CD4-positive, alpha-beta T cell treated with Interleukin-1 beta for 1 hour (primary cell): ENCODE measurements at regions not wholly inside any gene's neighbourhood (a gene's known extent, or its start where the extent isn't known, plus 50 kb on each side); places are given as distances from the start of the nearest gene placed in this dataset.

Experiments
- DNase-seq, 2 donors: peaks; one replicate each; pipeline ENCODE4 v3.0.0-alpha.2; 2020 to 2022

DNA sequence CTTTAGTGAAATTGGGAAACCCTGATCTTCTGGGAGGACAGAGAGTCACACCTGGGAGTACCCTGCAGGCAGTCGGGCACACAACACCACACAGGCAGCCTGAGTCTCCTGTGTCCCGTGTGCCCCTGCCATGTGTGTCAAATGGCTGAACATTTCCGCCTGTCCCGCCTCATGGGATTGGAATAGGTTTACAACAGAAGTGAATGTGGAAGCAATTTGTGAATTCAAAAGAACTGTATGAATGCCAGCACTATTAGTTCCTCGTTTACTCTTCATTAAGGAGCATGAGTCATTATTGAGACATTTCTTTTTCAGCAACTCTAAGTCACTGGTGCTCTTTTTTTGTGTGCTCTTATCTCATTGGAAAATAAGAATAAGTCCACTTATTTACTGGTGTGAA lies 226.5 kb downstream of the PMP22 start:
- no peak for DNase-seq

DNA sequence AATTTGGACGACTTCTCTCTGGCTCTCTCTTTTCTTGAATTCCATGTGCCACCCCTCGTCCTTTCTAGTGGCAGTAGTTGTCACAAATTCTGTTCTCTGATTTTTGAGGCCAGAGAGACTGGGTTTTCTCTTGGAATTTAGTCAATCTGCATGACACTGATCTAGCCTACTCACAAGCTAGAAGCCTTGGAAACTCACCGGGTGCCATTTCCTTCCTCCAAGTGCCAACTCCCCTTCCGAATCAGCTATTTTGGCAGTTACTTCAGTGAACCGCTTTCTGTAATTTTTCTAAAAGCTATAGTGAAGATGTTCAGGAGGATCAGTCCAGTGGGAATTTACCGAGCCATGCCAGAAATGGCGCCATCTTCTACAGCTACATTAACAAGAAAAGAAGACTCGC lies 228.9 kb downstream of the PMP22 start:
- no peak for DNase-seq

DNA sequence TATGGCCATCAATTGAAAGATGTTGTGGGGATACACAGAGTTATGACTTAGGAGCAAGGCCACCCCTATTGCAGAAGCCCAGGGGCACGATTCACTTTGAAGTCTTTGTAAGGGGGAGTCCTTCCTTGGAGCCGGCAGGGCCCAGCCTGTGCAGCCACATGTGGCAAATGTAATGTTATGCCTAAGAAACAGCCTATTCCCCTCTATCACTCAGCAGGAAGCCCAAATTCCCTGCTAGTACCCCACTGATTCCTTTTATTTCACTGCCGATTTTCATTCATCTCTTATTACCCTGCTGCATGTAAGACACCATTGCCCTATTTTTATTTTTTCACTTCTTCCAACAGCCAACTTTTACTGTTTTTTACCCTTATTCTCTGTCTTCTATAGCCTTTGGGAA lies 233.2 kb downstream of the PMP22 start:
- DNase-seq = no peak

DNA sequence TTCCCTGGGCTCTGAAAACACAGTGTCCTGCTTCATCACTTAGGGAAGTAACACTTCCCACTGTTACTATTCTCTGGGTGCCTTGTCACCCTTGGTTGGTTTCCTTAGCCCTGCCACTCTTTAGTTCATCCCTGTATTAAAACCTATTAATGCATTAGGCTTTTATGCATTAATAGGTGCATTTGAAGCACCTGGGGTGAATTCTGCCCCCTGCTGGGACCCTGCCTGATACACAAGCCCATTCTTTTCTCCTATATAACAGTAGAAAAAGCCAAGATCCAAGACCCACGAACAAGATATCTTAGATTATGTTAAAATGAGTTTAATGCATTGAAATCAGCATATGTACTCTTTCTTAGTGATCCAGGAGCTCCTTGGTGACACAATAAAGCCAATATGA lies 235.7 kb downstream of the PMP22 start:
- DNase-seq = no peak

DNA sequence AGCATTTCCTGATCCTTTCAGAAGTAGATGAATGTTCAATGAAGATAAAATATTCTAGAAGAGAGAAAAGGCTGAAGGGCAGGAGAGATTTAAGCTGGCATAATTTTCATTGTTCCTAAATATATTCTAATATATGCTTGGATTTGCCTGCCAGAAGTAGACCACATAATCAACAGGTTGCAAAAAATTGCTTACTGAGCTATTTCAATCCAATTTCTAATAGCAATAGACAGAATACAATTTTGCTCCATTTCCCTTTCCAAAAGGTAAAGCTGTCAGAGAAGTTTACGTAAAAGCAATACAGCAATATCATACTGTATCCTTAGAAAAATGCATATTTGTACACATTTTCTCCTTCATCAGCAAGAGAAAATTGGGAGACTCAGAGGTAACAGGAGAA lies 237.3 kb downstream of the PMP22 start:
- DNase-seq = no peak

DNA sequence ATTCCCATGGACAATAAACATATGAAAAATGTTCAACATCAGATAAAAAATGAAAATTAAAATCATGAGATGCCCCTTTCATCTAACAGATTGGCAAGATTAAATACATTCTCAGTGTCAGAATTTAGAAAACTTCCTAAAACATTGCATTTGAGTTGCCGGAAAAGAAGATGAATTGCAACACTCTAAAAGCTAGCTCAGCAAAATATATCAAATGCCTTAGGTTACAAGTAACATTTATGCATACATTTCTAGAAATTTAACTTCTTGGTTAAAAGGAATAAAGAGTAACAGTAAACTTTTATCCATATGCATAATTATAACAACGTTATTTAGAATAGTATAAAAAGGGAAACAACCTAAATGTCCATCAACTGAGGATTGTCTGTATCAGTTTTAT lies 239.0 kb downstream of the PMP22 start:
- no peak for DNase-seq

DNA sequence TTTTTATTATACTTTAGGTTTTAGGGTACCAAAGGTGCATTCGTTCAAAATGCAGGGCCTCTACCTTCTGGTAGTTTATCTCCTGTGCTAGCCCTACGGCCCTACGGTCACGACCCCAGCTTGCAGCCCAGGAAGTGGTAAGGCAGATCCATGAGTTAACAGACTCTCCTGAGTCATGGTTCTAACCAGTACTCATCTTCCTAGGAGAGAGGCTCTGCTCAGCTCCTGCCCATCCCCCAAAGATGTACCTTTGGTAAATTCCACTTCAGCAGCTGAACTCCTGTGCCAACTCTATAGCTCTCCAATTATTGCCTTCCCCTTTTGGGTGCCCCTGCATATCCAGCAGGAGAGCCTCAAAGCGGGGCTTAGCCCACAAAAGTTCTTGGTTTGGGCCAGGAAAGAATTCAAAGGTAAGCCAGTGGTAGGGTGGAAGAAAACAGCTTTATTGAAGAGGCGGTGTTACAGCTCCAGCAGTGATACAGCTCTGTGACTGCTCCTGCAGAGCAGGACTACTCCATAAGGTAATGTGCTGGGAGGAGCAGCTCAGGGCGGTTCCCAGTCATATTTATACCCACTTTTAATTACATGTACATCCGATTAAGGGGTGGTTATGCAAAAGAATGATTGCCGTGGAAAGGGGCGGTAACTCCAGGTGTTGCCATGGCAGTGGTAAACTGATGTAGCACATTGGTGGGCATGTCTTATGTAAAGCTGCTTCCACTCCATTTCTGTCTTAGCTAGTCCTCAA lies 241.4 kb downstream of the PMP22 start:
- DNase-seq = no peak

DNA sequence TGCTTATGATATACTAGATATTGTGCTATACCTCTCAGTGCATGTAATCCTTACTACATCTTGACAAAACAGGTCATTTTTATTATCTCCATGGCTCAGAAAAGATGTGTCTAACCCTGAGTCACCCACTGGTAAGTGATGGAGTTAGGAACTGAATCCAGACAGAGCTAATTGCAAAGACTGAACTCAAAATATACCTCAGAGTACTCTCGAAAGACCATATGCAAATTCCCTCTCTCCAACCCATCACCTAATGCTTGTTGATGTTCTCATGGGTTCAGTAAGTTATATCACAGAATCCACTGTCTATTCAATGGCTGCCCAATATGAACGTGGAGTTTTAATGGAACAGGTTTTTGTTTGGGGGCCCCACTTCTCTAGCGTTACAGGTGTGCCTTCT lies 246.0 kb downstream of the PMP22 start:
- no peak for DNase-seq

DNA sequence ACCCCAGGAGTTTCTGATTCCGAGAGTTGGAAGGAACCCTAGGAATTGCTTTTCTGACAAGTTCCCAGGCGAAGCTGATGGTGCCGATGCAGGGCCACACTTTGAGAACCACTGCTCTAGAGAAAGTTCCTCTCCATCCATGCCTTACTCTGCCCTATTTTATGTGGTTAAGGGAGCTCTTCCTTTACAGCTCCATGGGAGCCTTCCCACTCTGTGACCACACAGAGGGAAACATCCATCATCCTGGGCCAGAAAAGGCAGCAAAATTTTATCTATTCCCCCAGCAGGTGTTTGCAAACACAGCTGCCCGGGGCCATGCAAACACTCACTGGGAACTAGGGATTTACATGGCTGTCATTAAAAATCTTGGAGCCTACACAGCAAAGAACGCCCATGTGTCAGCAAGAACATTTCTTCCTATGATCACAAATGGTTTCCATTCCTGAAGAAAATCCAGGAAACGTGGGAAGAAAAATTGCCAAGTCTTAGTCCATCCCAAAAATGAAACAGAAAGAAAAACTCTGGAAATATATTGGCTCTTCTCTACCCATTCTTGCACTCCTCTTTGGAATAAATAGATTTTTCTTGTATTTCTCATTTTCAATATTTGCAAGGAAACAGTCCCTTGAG lies 252.7 kb downstream of the PMP22 start:
- no peak for DNase-seq

DNA sequence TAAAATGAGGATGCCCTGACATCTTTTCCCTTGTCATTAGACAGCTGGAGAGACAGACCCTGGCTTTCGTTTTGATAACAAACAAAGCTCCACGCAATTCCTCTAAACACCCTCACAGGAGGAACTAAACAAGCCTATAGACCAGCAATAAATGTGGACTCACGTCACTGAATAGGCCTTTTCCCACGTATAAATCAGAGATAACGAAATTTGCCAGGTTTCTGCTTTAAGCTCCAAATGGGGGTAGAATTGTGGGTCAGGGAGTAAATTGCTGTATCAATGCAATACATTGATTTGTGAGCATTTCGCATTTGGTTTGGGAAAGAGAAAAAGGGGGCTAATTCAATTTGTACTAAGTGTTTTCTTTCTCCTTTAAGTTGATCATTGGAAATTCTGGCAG lies 256.0 kb downstream of the PMP22 start:
- DNase-seq = no peak

DNA sequence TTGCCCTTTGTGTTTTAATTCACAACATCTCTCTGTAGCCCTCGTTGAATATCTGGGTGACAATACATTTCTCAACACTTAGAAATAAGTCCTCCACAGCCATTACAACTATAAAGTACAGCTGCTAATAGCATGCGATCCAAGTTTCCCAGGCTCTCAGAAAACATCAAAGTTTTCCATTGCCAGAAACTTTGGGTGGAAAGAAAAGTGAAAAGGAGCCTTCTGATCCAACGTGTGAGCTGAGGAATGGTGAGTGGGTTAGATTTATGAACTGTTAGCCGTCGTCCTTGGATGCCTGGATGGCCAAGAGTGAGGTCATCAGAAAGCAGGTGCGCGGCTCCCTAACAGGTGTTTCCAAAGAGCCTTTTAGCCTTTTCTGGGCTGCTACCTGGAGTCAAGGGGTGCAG lies 258.0 kb downstream of the PMP22 start:
- DNase-seq = no peak

DNA sequence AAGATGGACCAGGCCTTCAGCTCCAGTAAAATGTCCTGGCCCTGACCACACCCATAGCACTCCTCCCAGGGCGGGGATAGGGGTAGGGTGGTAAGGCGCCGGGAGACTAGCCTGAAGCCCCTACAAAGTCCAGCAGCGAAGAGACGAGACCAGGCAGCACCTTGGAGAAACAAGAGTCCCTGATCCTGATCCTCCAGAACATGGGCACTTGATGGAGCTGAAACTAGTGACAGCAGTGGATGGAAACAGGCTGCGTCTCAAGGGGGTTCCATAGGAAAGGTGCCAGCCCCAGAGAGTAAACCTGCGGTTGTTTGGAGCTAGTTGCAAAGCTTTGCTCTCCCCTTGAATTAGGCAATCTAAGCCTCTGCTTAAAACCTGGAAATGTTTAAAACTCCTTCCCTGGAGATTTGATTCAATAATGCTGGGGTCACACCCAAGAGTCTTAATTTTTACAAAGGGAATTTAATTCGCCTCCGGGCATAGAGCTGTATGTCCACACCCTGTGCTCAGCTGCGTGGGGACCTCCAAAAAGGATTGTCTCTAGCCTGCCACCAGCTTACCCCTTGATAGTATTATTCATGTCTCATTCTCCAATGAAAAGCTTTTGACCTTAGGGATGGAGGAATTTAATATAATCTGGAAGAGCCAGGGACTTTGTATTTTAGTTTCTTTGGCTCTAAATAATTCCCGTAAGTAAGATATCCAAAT lies 258.6 kb downstream of the PMP22 start:
- DNase-seq = no peak

DNA sequence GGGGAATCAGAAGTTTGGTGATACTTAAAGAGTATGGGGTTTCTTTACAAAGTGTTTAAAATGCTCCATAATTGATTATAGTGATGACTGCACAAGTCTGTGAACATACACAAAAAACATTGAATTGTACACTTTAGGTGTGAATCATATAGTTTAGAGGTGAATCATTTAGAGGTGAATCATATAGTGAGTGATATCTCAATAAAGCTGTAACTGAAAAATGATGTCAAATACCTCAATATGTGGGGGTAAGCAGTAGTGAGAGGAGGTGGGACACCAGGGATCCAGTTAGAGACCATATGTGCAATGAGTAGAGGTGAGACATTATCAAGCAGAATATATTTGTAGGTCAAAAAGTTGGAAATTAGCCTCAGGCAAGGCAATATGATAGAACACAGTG lies 264.5 kb downstream of the PMP22 start:
- DNase-seq = no peak

DNA sequence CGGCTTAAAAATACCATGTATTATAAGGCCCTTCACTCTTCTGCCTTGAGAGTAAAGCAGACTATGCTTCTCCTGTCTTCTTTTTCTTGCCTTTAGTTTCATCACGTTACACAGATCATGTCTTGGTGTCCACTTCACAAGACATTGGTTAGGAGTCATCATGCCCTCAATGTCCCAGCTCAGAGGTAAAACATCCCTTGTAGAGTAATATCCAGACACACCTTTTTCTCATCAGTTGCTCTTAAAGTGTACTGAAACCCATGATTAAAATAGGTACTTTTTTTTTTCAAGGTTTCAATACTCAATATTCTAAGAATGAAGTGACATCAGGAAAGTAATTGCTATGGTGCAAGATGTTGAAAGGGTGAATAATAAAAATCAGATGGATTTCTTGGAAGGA lies 267.8 kb downstream of the PMP22 start:
- DNase-seq = no peak

DNA sequence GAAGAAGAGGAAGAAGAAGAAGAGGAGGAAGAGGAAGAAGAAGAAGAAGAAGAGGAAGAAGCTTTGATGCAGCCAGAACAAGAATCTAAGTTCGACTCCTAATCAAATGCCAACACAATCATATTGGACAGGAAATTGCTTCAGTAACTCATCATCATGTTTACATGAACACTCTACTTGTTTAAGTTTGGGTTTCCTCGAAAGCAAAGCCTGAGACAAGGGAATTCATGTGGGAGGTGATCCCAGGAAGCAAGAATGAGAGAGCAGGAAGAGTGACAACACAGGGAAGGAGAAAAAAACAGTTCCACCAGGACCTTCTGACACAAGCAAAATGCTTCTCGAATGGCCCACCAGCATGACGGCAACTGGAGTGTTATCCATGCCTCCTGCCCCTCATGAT lies 279.0 kb downstream of the PMP22 start:
- no peak for DNase-seq

DNA sequence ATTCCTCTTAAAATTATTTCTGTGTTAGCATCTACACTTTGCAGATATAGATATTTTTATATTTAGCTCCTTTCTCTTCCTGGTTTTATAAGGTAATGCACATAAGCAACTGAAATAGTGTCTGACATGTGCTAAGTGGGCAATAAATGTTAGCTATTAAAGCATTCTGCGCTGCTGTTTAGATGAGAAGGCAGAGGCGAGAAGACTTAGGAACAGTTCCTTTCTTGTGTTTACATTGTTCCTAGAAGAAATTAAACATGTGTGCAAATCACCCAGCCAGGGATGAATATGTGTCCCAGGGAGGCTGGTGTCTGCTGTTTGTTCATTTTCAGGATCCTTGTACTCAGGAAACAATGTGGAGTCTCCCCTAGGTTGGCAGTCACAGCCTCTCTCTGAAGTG lies 292.3 kb downstream of the PMP22 start:
- DNase-seq = no peak

DNA sequence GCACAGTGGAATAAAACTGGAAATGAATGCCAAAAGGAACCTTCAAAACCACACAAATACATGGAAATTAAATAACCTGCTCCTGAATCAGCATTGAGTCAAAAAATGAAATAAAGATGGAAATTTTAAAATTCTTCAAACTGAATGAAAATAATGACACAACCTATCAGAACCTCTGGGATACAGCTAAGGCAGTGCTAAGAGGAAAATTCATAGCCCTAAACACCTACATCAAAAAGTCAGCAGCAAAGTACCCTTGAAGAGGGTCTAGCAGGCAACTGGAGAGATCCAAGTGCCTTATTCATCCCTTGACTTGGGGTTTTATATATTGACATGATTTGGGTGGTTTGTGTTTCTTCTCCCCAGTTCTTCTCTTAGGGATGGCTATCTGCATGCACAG lies 294.1 kb downstream of the PMP22 start:
- DNase-seq = no peak

DNA sequence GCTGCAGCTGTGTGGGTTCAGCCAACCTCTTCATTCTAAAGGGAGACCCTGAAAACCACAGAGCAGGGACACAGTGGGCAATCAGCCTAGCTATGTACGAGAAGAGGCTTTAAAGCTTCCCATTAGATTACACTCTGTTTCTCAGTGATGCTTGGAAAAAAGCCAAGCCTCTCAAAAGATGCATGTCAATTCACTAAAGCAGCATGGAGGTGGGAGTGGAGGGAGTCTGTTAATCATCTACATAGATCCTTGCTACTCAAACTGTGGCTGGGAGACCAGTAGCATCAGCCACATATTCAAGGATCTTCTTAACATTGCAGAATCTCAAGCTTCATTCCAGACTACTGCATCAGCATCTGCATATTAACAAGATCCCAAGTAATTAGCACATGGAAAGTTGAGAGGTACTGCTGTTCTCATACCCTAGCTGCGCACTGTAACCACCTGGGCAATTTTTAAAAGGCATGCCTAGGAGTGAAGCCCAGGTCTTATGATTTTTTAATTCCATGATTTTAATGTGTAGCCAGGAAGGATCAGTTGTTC lies 305.9 kb downstream of the PMP22 start:
- DNase-seq = no peak

DNA sequence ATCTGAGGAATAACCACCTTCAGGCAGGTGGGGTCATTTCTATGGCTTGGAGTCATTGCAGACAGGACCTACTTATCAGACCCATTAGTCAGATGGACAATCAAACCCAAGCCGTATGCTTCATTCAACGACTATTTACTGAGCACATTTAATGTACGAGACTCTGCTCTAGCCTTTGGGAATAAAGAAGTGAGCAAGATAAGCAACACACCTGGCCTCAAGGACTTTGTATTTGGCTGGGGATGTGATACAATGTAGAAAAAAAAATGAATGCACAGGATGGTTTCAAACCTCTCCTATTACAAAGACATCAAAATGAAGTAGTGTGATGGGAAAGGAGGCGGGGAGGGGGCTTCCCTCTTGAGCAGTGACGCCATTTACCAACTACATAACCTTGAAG lies 311.7 kb downstream of the PMP22 start:
- no peak for DNase-seq

DNA sequence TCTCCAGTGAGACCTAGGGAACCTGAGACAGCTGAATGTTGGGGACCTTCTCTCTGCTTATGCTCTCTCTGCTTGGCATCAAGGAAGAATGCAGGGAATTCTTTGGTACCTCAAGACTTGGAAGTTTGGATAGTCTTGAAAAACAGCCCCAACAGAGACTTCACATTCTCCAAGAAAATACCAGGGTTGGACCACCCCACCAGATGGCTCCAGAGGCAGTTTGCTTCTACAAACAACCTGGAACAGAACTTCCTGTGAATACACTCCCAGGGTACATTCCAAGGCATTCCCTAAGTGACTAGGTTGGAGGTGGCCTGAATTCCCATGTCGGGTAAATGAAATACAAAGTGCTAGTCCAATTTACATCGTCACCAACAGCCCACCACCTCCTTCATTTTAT lies 314.4 kb downstream of the PMP22 start:
- DNase-seq = no peak

DNA sequence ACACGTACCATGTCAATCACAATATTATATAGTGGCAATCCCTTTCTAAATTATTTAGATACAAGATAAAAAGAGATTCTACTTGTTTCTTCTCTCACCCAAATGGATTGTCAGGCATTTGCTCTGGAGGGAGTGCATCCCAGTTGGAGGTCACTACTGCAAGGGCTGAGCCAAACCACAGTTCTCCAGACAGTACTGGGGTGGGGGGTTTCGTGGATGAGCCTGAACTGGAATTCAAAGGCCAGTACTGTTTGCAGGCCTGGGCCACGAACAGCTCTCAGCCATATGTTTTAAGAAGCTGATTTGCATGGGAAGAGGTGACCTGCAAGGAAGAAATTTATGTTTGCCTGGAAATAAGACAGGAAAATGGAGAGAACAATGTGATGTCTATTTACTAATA lies 314.9 kb downstream of the PMP22 start:
- no peak for DNase-seq

DNA sequence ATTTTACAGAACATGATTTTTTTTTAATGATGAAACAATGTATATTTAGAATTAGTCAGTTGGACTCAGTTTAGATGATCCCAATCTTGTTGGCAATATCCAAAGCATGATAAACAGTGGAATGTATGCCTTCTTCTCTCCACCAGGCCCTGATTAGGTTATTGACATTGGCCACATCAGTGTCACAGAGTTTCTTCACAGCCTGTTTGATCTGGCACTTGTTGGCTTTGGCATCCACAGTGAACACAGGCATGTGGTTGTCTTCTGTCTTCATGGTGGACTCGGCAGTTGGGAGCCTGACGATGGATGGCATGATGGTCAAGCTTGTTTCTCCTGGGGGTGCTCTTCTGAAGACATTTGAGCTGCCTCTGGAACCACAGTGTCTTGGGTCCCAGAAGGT lies 317.5 kb downstream of the PMP22 start:
- DNase-seq = no peak

DNA sequence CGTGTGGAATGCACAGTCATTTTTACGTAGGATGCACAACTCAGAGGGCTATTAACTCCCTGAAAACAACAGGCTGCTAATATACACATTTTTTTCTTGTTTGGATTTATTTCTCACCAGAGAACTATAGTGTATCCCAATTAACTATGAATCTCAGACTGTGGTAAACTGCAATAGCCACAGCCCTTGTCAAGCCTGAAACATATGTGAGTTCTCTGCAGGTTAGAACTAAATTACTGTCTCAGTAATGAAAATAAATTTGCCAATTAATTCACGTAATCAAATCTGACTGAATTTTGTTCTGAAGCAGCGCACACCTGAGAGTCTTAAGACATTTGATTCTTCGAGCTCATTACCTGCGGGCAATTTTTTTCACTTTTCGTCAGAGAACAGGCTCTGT lies 318.6 kb downstream of the PMP22 start:
- no peak for DNase-seq

DNA sequence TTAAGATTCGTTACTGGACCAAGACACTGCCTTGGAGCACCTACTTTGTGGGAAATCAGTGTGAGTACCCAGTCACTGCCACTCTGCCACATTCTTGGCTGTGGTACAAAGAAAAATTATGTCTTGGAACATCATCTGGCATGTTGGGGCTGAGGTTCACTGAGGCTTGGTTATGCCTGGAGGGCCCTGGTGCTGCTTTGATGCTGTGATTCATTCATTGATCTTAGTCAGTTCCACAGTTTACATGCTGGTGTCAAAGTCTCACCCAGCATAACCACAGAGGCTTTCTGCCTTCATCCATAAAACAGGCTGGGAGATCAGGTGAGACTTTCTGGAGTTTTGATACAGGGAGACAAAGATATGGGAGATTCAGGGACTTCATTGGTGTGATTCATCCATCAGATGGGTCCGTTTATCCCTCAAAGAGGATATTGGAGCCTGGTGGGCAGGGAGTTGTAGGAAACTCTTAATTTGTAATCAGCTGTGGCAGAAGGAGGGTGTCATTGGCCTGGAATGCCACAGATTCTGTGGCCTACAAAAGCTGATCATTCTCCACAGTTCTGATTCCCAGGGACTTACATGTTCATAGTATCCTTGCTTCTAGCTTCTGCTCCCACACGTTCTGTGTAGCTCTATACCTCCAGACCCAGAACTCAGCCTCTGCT lies 322.5 kb downstream of the PMP22 start:
- DNase-seq = no peak
